NOMO-1 (cell line): ENCODE measurements at regions not wholly inside any gene's neighbourhood (a gene's known extent, or its start where the extent isn't known, plus 50 kb on each side); places are given as distances from the start of the nearest gene placed in this dataset.
"Not testable (repeated sequence)": the region's sequence is repeated elsewhere in the genome, so short reads cannot be mapped to it uniquely, and the experiment has no call there.

ENCODE experiments used
- DNase-seq, 2 experiments: peaks; one replicate each; lab custom pipeline; 2025; ENCODE audit not compliant: unreplicated experiment in 2 of 2; lab: John Stamatoyannopoulos, UW

GRCh38 chr3:5035113-5035512, 55.9 kb downstream of the BHLHE40 start:
- no peak for DNase-seq

- DNase-seq = no peak
Observed at GRCh38 chr3:5035692-5036391, 56.6 kb downstream of the BHLHE40 start.

DNA sequence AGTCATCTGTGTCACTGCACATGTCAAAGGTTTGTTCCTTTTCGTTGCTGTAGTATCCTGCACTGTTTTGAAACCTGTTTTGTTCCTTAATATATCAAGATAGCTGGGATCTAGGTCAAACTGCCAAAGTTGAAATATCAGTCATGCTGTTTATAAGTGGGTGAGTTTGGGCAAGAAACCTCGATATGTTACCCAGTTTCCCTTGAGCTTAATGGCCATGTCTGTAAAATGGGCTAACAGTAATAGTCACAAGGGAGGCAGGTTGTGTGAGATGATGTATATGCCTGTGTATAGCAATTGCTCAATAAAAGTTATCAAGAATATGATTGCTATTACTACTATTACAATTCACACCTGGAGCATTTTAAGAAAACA, 57.1 kb downstream of the BHLHE40 start:
- DNase-seq = no peak

DNA sequence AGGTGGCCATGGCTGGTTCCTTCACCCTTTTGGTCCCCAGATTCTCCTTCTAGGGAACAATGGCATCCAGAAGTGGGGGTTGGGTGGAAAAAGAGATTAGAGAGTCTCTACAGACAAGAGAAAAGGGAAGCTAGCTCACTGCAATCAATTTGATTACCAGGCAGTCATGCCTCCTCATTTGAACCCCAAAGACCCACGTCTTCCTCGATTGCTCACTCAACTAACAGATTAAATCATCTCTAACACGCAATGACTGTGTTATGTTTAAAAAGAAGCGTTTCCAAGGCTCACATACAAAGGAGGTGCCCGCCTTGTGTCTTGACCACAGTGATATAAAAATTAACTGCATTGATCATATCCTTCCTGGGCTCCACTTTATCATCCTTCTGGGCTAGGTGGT, 57.6 kb downstream of the BHLHE40 start:
- peak in 1 of 2 experiments; percentile 33 for DNase-seq

DNA sequence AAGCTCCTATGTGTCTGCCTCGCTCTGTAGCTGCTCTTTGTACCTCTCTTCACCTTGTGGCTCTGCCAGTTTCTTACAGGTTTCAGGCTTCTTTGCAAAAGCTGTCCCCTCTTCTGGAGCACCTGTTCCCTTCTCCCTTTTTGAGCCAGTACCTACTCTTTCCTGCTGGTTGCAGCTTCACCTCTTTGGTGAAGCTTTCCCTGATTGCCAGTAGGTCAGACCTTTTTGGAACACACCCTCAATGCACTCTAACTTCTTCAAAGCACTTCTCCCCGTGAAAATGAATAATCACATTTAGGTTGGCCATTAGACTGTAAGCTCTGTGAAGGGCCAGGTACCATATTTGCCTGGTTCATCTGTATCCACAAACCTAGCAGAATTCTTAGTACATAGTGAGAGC, 60.3 kb downstream of the BHLHE40 start:
- DNase-seq = no peak

- DNase-seq = no peak
Observed at GRCh38 chr3:5041315-5041714, 62.1 kb downstream of the BHLHE40 start.

- DNase-seq = no peak
Observed at GRCh38 chr3:5045961-5046360, 66.7 kb downstream of the BHLHE40 start.

- no peak for DNase-seq
Observed at GRCh38 chr3:5047764-5048419, 68.7 kb downstream of the BHLHE40 start.

- DNase-seq = no peak
Observed at GRCh38 chr3:5051772-5052171, 70.3 kb upstream of the ARL8B start.

- no peak for DNase-seq
Observed at GRCh38 chr3:5052247-5052646, 69.8 kb upstream of the ARL8B start.

- peak; percentile 27 to 29 for DNase-seq
Observed at GRCh38 chr3:5053021-5053831, 68.9 kb upstream of the ARL8B start.

GRCh38 chr3:5054098-5054497, 68.0 kb upstream of the ARL8B start:
- DNase-seq = peak; percentile 11 to 48

- DNase-seq = not testable (repeated sequence)
Observed at GRCh38 chr3:5054579-5054978, 67.5 kb upstream of the ARL8B start.

DNA sequence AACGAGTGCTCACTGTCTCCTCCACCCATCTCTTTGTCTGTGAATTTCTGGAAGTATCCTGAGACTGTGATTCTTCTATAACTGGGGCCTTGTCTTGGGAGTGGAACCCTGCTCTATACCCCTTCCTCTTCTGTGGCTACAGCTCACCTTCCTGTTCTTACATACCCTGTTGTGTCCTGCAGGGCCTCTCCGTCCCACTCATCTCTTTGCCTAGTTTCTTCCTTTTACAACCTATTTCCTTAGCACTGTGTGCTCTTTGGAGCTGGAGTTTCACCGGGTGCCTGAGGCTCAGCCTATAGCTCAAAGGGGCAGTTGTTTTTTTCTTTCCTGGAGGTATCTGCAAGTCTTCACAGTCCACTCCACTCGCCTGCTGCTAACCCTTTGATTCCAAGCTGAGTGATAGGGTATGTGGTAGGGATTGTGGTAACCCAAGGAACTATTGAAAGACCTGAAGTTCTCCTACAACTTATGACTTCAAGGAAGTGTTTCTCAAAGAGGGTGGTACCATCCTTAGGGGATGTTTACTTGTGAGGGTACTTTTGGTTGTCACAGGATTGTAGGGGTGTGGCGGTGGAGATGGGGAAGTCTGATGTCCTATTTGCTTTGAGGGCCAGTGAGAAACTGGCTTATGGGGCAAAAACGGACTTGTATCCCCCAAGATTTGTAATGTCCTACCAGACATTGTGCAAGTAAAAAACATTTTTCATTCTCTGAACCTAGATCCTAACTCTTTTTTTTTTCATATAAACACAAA, 66.6 kb upstream of the ARL8B start:
- peak; percentile 60 to 67 for DNase-seq

- no peak for DNase-seq
Observed at GRCh38 chr3:5056111-5056391, 66.0 kb upstream of the ARL8B start.

DNA sequence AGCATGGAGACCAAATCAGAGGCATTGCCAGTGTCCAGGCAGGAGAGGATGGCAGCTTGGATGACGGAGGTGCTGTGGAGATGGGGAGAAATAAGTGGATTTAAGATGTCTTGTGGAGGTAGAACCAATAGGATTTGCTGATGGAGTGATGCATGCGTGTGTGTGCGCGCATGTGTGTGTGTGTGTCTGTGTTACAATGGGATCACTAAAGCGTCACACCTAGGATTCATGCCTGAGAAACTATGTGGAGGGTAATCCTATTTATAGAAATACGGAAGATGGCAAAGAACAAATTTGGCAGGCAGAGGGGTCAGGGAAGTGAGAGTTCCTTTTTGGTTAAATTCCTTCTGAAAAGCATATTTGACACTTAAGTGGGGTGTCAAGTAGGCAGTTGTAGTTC, 64.8 kb upstream of the ARL8B start:
- peak in 1 of 2 experiments; percentile 48 for DNase-seq

- peak; percentile 77 to 87 for DNase-seq
Observed at GRCh38 chr3:5057857-5058324, 64.2 kb upstream of the ARL8B start.

DNA sequence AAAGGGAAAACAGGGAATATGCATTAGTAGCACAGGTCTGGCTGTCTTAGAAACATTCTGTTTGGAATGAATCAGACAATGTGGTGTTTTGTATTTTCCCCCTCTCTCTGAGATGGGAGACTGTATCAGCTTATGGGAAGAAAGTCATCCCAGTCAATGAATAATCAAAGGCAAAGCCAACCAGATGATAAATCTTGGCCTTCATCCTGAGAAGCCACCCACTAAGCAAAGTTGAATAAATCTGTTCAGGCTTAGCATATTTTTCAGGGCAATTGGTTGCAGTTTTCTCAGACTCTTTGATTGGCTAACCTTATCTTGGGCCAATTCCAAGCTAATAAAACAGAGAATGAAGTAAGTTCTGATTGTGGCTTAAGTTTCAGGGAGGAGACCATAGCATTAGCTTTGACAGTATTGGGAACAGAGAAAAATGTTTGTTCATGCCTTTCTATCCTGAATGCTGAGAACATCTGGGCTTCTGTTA, 63.6 kb upstream of the ARL8B start:
- peak in 1 of 2 experiments; percentile 4 for DNase-seq

DNA sequence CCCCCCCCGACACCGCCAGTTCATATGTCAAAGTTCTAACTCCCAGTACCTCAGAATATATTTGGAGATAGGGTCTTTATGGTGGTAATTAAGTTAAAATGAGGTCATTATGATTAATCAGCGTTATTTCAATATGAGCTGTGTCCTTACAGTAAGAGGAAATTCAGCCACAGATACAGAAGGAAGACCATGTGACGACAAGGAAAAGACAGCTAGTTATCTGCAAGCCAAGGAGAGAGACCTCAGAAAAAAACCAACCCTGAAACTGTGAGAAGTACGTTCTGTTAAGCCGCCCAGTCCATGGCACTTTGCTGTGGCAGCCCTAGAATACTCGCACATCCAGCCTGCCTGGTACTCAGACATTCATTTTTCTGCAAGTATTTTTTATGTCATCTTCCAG, 62.3 kb upstream of the ARL8B start:
- DNase-seq = no peak

GRCh38 chr3:5061218-5061569, 60.9 kb upstream of the ARL8B start:
- DNase-seq = no peak

DNA sequence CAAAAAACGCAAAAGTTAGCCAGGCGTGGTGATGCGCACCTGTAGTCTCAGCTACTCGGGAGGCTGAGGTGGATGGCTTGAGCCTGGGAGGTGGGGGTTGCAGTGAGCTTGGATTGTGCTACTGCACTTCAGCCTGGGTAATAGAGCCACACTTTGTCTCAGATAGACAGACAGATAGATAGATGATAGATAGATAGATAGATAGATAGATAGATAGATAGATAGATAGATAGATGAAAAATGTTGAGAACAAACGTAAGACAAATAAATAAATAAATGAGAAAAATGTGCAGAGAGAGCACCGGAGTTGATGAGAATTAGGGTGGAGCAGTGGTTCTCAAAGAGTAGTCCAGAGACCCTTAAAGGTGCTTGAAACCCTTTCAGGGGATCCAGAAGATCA, 58.4 kb upstream of the ARL8B start:
- DNase-seq = no peak
